ENCODE measurements at regions not wholly inside any gene's neighbourhood (a gene's known extent, or its start where the extent isn't known, plus 50 kb on each side); places are given as distances from the start of the nearest gene placed in this dataset.

DNA sequence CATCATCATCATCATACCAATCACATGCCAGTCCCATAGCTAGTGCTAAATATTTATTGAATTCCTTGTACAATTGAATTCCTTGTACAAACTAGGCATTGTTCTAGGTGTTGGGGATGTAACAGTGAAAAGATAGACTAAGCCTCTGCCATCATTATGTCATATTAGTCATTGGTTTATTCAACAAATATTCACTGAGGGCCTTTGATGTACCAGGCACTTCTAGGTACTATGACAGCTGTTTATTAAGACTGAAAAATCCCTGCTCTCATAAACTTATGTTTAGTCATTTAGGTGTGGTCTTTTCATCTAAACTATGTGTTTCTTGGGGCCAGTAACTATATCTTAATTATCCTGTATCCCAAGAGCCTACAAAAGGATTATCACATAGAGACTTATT, 412.3 kb upstream of the ETAA1 start:
- BruUV-seq (replicated peaks) = no TSS peak
- Histone ChIP-seq H3K27me3 (ENCODE audit: insufficient read depth, low read depth) (no peaks in the 10 kb centered on the region), H3K79me2 (ENCODE audit: low read depth) (no peaks in the 10 kb centered on the region), H3K4me1 (replicated peaks; ENCODE audit: insufficient read depth) (no peaks in the 10 kb centered on the region), H3K9me3 (ENCODE audit: insufficient read depth, low read depth) (no peaks in the 10 kb centered on the region), H3K9me2 (ENCODE audit: insufficient read depth) (no peaks in the 10 kb centered on the region), H4K20me1 (ENCODE audit: insufficient read depth) (no peaks in the 10 kb centered on the region), H3F3A (ENCODE audit: insufficient read depth, low read depth) (no peaks in the 10 kb centered on the region), H3K36me3 (ENCODE audit: low read depth) (no peaks in the 10 kb centered on the region), H3K4me2 (no peak overlapping the region), H3K27ac (no peak overlapping the region), H2AFZ (no peak overlapping the region), H3K4me3 (no peak overlapping the region)
- DNase-seq = no peak
- intact Hi-C loops (cut with micrococcal nuclease; ENCODE audit: unreplicated experiment) = no loop called here
- CTCF ChIA-PET = interaction anchor here (0.6 kb wide), 1 partner anchor 551 kb away, joined by 3 read pairs; no protein-coding TSS in a partner anchor
- TF ChIP-seq, protein P1, sequence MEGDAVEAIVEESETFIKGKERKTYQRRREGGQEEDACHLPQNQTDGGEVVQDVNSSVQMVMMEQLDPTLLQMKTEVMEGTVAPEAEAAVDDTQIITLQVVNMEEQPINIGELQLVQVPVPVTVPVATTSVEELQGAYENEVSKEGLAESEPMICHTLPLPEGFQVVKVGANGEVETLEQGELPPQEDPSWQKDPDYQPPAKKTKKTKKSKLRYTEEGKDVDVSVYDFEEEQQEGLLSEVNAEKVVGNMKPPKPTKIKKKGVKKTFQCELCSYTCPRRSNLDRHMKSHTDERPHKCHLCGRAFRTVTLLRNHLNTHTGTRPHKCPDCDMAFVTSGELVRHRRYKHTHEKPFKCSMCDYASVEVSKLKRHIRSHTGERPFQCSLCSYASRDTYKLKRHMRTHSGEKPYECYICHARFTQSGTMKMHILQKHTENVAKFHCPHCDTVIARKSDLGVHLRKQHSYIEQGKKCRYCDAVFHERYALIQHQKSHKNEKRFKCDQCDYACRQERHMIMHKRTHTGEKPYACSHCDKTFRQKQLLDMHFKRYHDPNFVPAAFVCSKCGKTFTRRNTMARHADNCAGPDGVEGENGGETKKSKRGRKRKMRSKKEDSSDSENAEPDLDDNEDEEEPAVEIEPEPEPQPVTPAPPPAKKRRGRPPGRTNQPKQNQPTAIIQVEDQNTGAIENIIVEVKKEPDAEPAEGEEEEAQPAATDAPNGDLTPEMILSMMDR (conservative IDR thresholded peaks at IDR 0.05) = no peak
- TF ChIP-seq EZH2 (IDR thresholded peaks at IDR 0.05; ENCODE audit: low read depth) = no peak
- POLR2A ChIA-PET (ENCODE audit: unreplicated experiment) = no interaction called here

DNA sequence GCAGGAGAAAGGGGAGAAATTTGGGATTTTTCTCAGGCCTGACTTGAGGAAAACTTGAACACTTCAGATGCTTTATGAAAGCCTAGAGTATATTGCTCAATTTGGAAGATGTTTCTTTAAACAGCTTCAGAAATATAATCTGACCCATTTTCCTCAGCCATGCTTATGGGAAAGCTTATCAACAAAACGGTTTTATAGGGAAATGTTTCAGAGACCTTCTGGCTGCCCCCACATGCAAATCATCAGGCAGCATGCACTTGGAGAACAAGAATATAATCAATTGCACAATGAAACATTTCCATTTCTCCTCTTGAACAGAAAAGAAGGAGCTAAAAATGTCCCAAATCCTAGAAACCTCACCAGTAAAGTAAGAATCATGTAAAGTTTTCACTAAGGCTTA, 411.2 kb upstream of the ETAA1 start:
- POLR2A ChIA-PET (ENCODE audit: unreplicated experiment) = no interaction called here
- Histone ChIP-seq H3K4me2 (no peak overlapping the region), H3K36me3 (ENCODE audit: low read depth) (no peaks in the 10 kb centered on the region), H2AFZ (no peak overlapping the region), H3K4me3 (no peak overlapping the region), H3K27me3 (ENCODE audit: insufficient read depth, low read depth) (no peaks in the 10 kb centered on the region), H3K9me2 (ENCODE audit: insufficient read depth) (no peaks in the 10 kb centered on the region), H4K20me1 (ENCODE audit: insufficient read depth) (no peaks in the 10 kb centered on the region), H3K27ac (no peak overlapping the region), H3F3A (ENCODE audit: insufficient read depth, low read depth) (no peaks in the 10 kb centered on the region), H3K9me3 (ENCODE audit: insufficient read depth, low read depth) (no peaks in the 10 kb centered on the region), H3K4me1 (replicated peaks; ENCODE audit: insufficient read depth) (no peaks in the 10 kb centered on the region), H3K79me2 (ENCODE audit: low read depth) (no peaks in the 10 kb centered on the region)
- no TSS peak for BruUV-seq (replicated peaks)
- intact Hi-C loops (cut with micrococcal nuclease; ENCODE audit: unreplicated experiment) = no loop called here
- DNase-seq = no peak
- no peak for TF ChIP-seq EZH2 (IDR thresholded peaks at IDR 0.05; ENCODE audit: low read depth)
- TF ChIP-seq, protein P1 (conservative IDR thresholded peaks at IDR 0.05) = no peak
- CTCF ChIA-PET = no interaction called here

DNA sequence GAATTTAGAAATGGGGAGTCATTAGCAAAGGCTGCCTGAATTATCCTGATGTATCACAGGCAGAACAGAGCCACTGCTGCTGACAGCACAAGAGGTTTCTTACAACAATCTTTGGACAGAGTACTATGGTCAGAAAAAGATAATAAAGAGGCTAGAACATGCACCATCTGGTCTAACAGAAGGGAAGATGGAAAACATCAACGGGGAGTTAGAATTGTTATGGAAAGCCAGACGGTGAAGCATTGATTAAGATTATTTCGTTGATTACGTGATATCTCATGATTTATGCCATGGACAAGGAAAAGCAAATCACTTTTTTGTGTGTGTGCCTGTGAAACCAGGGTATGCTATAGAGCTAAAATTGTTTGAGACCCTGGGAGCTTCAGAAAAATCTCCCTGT, 409.4 kb upstream of the ETAA1 start:
- intact Hi-C loops (cut with micrococcal nuclease; ENCODE audit: unreplicated experiment) = no loop called here
- no peak for DNase-seq
- no peak for TF ChIP-seq EZH2 (IDR thresholded peaks at IDR 0.05; ENCODE audit: low read depth)
- no peaks in the 10 kb centered on the region for H3K4me1 ChIP-seq (replicated peaks; ENCODE audit: insufficient read depth)
- H4K20me1 ChIP-seq (ENCODE audit: insufficient read depth) = no peaks in the 10 kb centered on the region
- ChIA-PET POLR2A (ENCODE audit: unreplicated experiment) (no interaction called here), CTCF (no interaction called here)
- H3F3A ChIP-seq (ENCODE audit: insufficient read depth, low read depth) = no peaks in the 10 kb centered on the region
- H3K79me2 ChIP-seq (ENCODE audit: low read depth) = no peaks in the 10 kb centered on the region
- no peak overlapping the region for H3K4me2 ChIP-seq
- H3K9me3 ChIP-seq (ENCODE audit: insufficient read depth, low read depth) = no peaks in the 10 kb centered on the region
- no peak overlapping the region for H3K4me3 ChIP-seq
- no peak overlapping the region for H3K27ac ChIP-seq
- no peaks in the 10 kb centered on the region for H3K9me2 ChIP-seq (ENCODE audit: insufficient read depth)
- H2AFZ ChIP-seq = no peak overlapping the region
- no peaks in the 10 kb centered on the region for H3K36me3 ChIP-seq (ENCODE audit: low read depth)
- no TSS peak for BruUV-seq (replicated peaks)
- no peaks in the 10 kb centered on the region for H3K27me3 ChIP-seq (ENCODE audit: insufficient read depth, low read depth)

DNA sequence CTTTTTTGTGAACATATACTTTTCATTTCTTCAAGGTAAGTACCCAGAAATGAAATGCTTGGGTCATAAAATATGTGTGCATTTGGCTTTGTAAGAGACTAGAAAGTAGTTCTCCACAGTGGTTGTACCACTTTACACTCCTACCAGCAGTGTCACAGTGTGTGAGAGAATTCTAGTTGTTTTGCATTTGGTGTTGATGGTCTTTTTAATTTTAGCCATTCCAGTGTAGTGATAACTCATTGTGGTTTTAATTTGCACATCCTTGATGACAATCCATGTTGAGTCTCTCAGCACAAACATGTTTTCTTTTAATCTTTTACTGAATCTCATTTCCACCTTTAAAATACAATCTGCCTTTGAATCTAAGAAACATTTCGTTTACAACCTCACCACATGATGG, 402.5 kb upstream of the ETAA1 start:
- Histone ChIP-seq H3K4me2 (no peak overlapping the region), H3F3A (ENCODE audit: insufficient read depth, low read depth) (no peaks in the 10 kb centered on the region), H3K4me3 (no peak overlapping the region), H3K36me3 (ENCODE audit: low read depth) (no peaks in the 10 kb centered on the region), H3K4me1 (replicated peaks; ENCODE audit: insufficient read depth) (no peaks in the 10 kb centered on the region), H3K27ac (no peak overlapping the region), H4K20me1 (ENCODE audit: insufficient read depth) (no peaks in the 10 kb centered on the region), H2AFZ (no peak overlapping the region), H3K9me3 (ENCODE audit: insufficient read depth, low read depth) (no peaks in the 10 kb centered on the region), H3K27me3 (ENCODE audit: insufficient read depth, low read depth) (no peaks in the 10 kb centered on the region), H3K9me2 (ENCODE audit: insufficient read depth) (no peaks in the 10 kb centered on the region), H3K79me2 (ENCODE audit: low read depth) (no peaks in the 10 kb centered on the region)
- intact Hi-C loops (cut with micrococcal nuclease; ENCODE audit: unreplicated experiment) = no loop called here
- POLR2A ChIA-PET (ENCODE audit: unreplicated experiment) = no interaction called here
- CTCF ChIA-PET = no interaction called here
- DNase-seq = no peak
- TF ChIP-seq, protein P1 (conservative IDR thresholded peaks at IDR 0.05) = no peak
- no peak for TF ChIP-seq EZH2 (IDR thresholded peaks at IDR 0.05; ENCODE audit: low read depth)
- no TSS peak for BruUV-seq (replicated peaks)
